ENCODE measurements at regions not wholly inside any gene's neighbourhood (a gene's known extent, or its start where the extent isn't known, plus 50 kb on each side); places are given as distances from the start of the nearest gene placed in this dataset.

DNA sequence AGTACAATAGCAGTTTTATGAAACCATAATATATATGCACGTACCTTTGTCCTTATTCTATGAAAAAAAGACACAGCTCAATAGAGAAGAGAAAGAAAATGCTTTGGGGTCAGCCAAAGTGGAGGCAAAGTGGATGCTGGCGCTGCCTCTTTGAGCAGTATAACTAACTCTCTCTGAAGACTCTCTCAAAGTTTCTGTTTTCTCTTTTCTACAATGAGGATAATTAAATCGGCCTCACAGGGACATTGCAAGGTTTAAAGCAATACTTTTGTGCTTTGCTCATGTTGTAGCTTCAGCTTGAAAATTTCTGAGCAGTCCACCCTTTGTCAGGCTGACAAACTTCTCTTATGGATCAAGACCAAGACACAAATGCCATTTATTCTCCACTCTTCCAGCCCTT lies 455.1 kb upstream of the MPDZ start:
- TF ChIP-seq, protein P1, sequence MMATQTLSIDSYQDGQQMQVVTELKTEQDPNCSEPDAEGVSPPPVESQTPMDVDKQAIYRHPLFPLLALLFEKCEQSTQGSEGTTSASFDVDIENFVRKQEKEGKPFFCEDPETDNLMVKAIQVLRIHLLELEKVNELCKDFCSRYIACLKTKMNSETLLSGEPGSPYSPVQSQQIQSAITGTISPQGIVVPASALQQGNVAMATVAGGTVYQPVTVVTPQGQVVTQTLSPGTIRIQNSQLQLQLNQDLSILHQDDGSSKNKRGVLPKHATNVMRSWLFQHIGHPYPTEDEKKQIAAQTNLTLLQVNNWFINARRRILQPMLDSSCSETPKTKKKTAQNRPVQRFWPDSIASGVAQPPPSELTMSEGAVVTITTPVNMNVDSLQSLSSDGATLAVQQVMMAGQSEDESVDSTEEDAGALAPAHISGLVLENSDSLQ (IDR thresholded peaks at IDR 0.05), result no peak
- TF ChIP-seq ZNF384 (IDR thresholded peaks at IDR 0.05) (no peak), LEF1 (IDR thresholded peaks at IDR 0.05; ENCODE audit: borderline replicate concordance) (no peak), ARNT (IDR thresholded peaks at IDR 0.05) (no peak), NFRKB (IDR thresholded peaks at IDR 0.05) (no peak), FOXM1 (IDR thresholded peaks at IDR 0.05; ENCODE audit: borderline replicate concordance) (no peak)

All from HEK293T (cell line).